ENCODE measurements at regions not wholly inside any gene's neighbourhood (a gene's known extent, or its start where the extent isn't known, plus 50 kb on each side); places are given as distances from the start of the nearest gene placed in this dataset.

- Histone ChIP-seq H3K4me3 (ENCODE audit: low read depth, low read length) (no peak overlapping the region), H3K27me3 (ENCODE audit: insufficient read depth, low read depth, severe bottlenecking) (no peaks in the 10 kb centered on the region), H3K36me3 (no peaks in the 10 kb centered on the region), H3K9me3 (ENCODE audit: severe bottlenecking) (no peaks in the 10 kb centered on the region), H3K27ac (no peak overlapping the region)
- TF ChIP-seq CTCF (IDR thresholded peaks at IDR 0.05; ENCODE audit: low read depth, low read length) = no peak
- DNase-seq = no peak
These were observed 315.1 kb downstream of the HDGFL1 start for GRCh38 chr6:22884456-22884855.

- H3K27me3 ChIP-seq (ENCODE audit: insufficient read depth, low read depth, severe bottlenecking) = no peaks in the 10 kb centered on the region
- no peak overlapping the region for H3K27ac ChIP-seq
- no peak for DNase-seq
- TF ChIP-seq CTCF (IDR thresholded peaks at IDR 0.05; ENCODE audit: low read depth, low read length) = no peak
- H3K9me3 ChIP-seq (ENCODE audit: severe bottlenecking) = no peaks in the 10 kb centered on the region
- H3K4me3 ChIP-seq (ENCODE audit: low read depth, low read length) = no peak overlapping the region
- H3K36me3 ChIP-seq = no peaks in the 10 kb centered on the region
These were observed 317.6 kb downstream of the HDGFL1 start for GRCh38 chr6:22886650-22887581.

GRCh38 chr6:22888163-22888752 lies 318.9 kb downstream of the HDGFL1 start:
- DNase-seq = no peak
- Histone ChIP-seq H3K27me3 (ENCODE audit: insufficient read depth, low read depth, severe bottlenecking) (no peaks in the 10 kb centered on the region), H3K36me3 (no peaks in the 10 kb centered on the region), H3K9me3 (ENCODE audit: severe bottlenecking) (no peaks in the 10 kb centered on the region), H3K27ac (no peak overlapping the region), H3K4me3 (ENCODE audit: low read depth, low read length) (no peak overlapping the region)
- TF ChIP-seq CTCF (IDR thresholded peaks at IDR 0.05; ENCODE audit: low read depth, low read length) = no peak

- H3K27me3 ChIP-seq (ENCODE audit: insufficient read depth, low read depth, severe bottlenecking) = no peaks in the 10 kb centered on the region
- no peak overlapping the region for H3K27ac ChIP-seq
- no peak overlapping the region for H3K4me3 ChIP-seq (ENCODE audit: low read depth, low read length)
- TF ChIP-seq CTCF (IDR thresholded peaks at IDR 0.05; ENCODE audit: low read depth, low read length) = no peak
- H3K36me3 ChIP-seq = no peaks in the 10 kb centered on the region
- no peaks in the 10 kb centered on the region for H3K9me3 ChIP-seq (ENCODE audit: severe bottlenecking)
- DNase-seq = no peak
These were observed 322.6 kb downstream of the HDGFL1 start for GRCh38 chr6:22891934-22892333.

- Histone ChIP-seq H3K36me3 (no peaks in the 10 kb centered on the region), H3K9me3 (ENCODE audit: severe bottlenecking) (no peaks in the 10 kb centered on the region), H3K27me3 (ENCODE audit: insufficient read depth, low read depth, severe bottlenecking) (no peaks in the 10 kb centered on the region), H3K4me3 (ENCODE audit: low read depth, low read length) (no peak overlapping the region), H3K27ac (no peak overlapping the region)
- no peak for TF ChIP-seq CTCF (IDR thresholded peaks at IDR 0.05; ENCODE audit: low read depth, low read length)
- no peak for DNase-seq
These were observed 323.1 kb downstream of the HDGFL1 start for GRCh38 chr6:22892452-22892851.
